ENCODE measurements at regions not wholly inside any gene's neighbourhood (a gene's known extent, or its start where the extent isn't known, plus 50 kb on each side); places are given as distances from the start of the nearest gene placed in this dataset.
"Not testable (repeated sequence)": the region's sequence is repeated elsewhere in the genome, so short reads cannot be mapped to it uniquely, and the experiment has no call there.

GRCh38 chr4:77220828-77221613 is 64.0 kb downstream of the CCNG2 start:
- peaks cover 4% of the 10 kb centered on the region for H3K27me3 Mint-ChIP-seq
- H3K9me3 Mint-ChIP-seq, result no peaks in the 10 kb centered on the region
- H3K4me1 Mint-ChIP-seq, result no peaks in the 10 kb centered on the region
- ATAC-seq (replicated peaks), result no peak
- H3K36me3 Mint-ChIP-seq (ENCODE audit: low read depth), result no peaks in the 10 kb centered on the region
- H3K27ac Mint-ChIP-seq, result no peak overlapping the region
- H3K4me3 Mint-ChIP-seq, result no peak overlapping the region

- no peaks in the 10 kb centered on the region for H3K36me3 Mint-ChIP-seq (ENCODE audit: low read depth)
- H3K27me3 Mint-ChIP-seq, result peaks cover 4% of the 10 kb centered on the region
- H3K27ac Mint-ChIP-seq, result no peak overlapping the region
- no peaks in the 10 kb centered on the region for H3K9me3 Mint-ChIP-seq
- ATAC-seq (replicated peaks), result no peak
- no peak overlapping the region for H3K4me3 Mint-ChIP-seq
- H3K4me1 Mint-ChIP-seq, result no peaks in the 10 kb centered on the region
Observed at GRCh38 chr4:77225022-77225421, 68.0 kb downstream of the CCNG2 start.

GRCh38 chr4:77226939-77227705 is 70.1 kb downstream of the CCNG2 start:
- no peaks in the 10 kb centered on the region for H3K4me1 Mint-ChIP-seq
- ATAC-seq (replicated peaks), result no peak
- no peaks in the 10 kb centered on the region for H3K9me3 Mint-ChIP-seq
- H3K27ac Mint-ChIP-seq, result no peak overlapping the region
- no peaks in the 10 kb centered on the region for H3K27me3 Mint-ChIP-seq
- H3K4me3 Mint-ChIP-seq, result no peak overlapping the region
- no peaks in the 10 kb centered on the region for H3K36me3 Mint-ChIP-seq (ENCODE audit: low read depth)

GRCh38 chr4:77229433-77229832 is 72.4 kb downstream of the CCNG2 start:
- ATAC-seq (replicated peaks), result no peak
- no peaks in the 10 kb centered on the region for H3K36me3 Mint-ChIP-seq (ENCODE audit: low read depth)
- H3K27me3 Mint-ChIP-seq, result peaks cover 4% of the 10 kb centered on the region
- H3K27ac Mint-ChIP-seq, result no peak overlapping the region
- no peaks in the 10 kb centered on the region for H3K9me3 Mint-ChIP-seq
- no peak overlapping the region for H3K4me3 Mint-ChIP-seq
- H3K4me1 Mint-ChIP-seq, result no peaks in the 10 kb centered on the region

- Mint-ChIP-seq H3K4me3 (no peak overlapping the region), H3K27ac (no peak overlapping the region), H3K27me3 (peaks cover 12% of the 10 kb centered on the region), H3K4me1 (no peaks in the 10 kb centered on the region), H3K36me3 (ENCODE audit: low read depth) (no peaks in the 10 kb centered on the region), H3K9me3 (no peaks in the 10 kb centered on the region)
- ATAC-seq (replicated peaks), result peak; percentile 28
Observed at GRCh38 chr4:77232653-77233052, 75.6 kb downstream of the CCNG2 start.

- H3K9me3 Mint-ChIP-seq, result no peaks in the 10 kb centered on the region
- H3K27me3 Mint-ChIP-seq, result peaks cover 13% of the 10 kb centered on the region
- no peak overlapping the region for H3K4me3 Mint-ChIP-seq
- no peaks in the 10 kb centered on the region for H3K36me3 Mint-ChIP-seq (ENCODE audit: low read depth)
- H3K4me1 Mint-ChIP-seq, result no peaks in the 10 kb centered on the region
- ATAC-seq (replicated peaks), result no peak
- no peak overlapping the region for H3K27ac Mint-ChIP-seq
Observed at GRCh38 chr4:77235289-77235854, 78.4 kb downstream of the CCNG2 start.

- H3K4me3 Mint-ChIP-seq, result no peak overlapping the region
- ATAC-seq (replicated peaks), result no peak
- no peaks in the 10 kb centered on the region for H3K36me3 Mint-ChIP-seq (ENCODE audit: low read depth)
- no peak overlapping the region for H3K27ac Mint-ChIP-seq
- H3K9me3 Mint-ChIP-seq, result no peaks in the 10 kb centered on the region
- no peaks in the 10 kb centered on the region for H3K4me1 Mint-ChIP-seq
- H3K27me3 Mint-ChIP-seq, result peaks cover 15% of the 10 kb centered on the region
Observed at GRCh38 chr4:77236806-77237205, 79.8 kb downstream of the CCNG2 start.

GRCh38 chr4:77240469-77241066 is 83.6 kb downstream of the CCNG2 start:
- Mint-ChIP-seq H3K9me3 (no peaks in the 10 kb centered on the region), H3K27me3 (peaks cover 6% of the 10 kb centered on the region), H3K4me3 (no peak overlapping the region), H3K36me3 (ENCODE audit: low read depth) (no peaks in the 10 kb centered on the region), H3K4me1 (no peaks in the 10 kb centered on the region), H3K27ac (no peak overlapping the region)
- ATAC-seq (replicated peaks), result peak; percentile 54

- Mint-ChIP-seq H3K27ac (no peak overlapping the region), H3K4me3 (no peak overlapping the region), H3K9me3 (no peaks in the 10 kb centered on the region), H3K36me3 (ENCODE audit: low read depth) (no peaks in the 10 kb centered on the region), H3K4me1 (no peaks in the 10 kb centered on the region), H3K27me3 (peaks cover 3% of the 10 kb centered on the region)
- ATAC-seq (replicated peaks), result no peak
Observed at GRCh38 chr4:77248805-77249204, 91.8 kb downstream of the CCNG2 start.

- H3K4me3 Mint-ChIP-seq, result no peak overlapping the region
- no peaks in the 10 kb centered on the region for H3K4me1 Mint-ChIP-seq
- peaks cover 10% of the 10 kb centered on the region for H3K27me3 Mint-ChIP-seq
Observed at GRCh38 chr4:77251751-77252150, 94.7 kb downstream of the CCNG2 start.

GRCh38 chr4:77263247-77263646 is 106.2 kb downstream of the CCNG2 start:
- Mint-ChIP-seq H3K4me1 (no peaks in the 10 kb centered on the region), H3K27me3 (peaks cover under 1% of the 10 kb centered on the region), H3K9me3 (peaks cover 4% of the 10 kb centered on the region), H3K36me3 (ENCODE audit: low read depth) (no peaks in the 10 kb centered on the region), H3K4me3 (no peak overlapping the region), H3K27ac (no peak overlapping the region)
- ATAC-seq (replicated peaks), result no peak

More at GRCh38 chr4:77251751-77252150, 94.7 kb downstream of the CCNG2 start:
- Mint-ChIP-seq H3K27ac (no peak overlapping the region), H3K36me3 (ENCODE audit: low read depth) (no peaks in the 10 kb centered on the region), H3K9me3 (no peaks in the 10 kb centered on the region)
- no peak for ATAC-seq (replicated peaks)

GRCh38 chr4:77263976-77264375 is 107.0 kb downstream of the CCNG2 start:
- not testable (repeated sequence) for H3K4me3 Mint-ChIP-seq; H3K4me1 Mint-ChIP-seq; H3K9me3 Mint-ChIP-seq; H3K36me3 Mint-ChIP-seq (ENCODE audit: low read depth); H3K27ac Mint-ChIP-seq; ATAC-seq (replicated peaks); H3K27me3 Mint-ChIP-seq

GRCh38 chr4:77264826-77265225 is 107.8 kb downstream of the CCNG2 start:
- Mint-ChIP-seq H3K4me1 (no peaks in the 10 kb centered on the region), H3K27me3 (peaks cover 8% of the 10 kb centered on the region), H3K27ac (no peak overlapping the region), H3K36me3 (ENCODE audit: low read depth) (no peaks in the 10 kb centered on the region), H3K4me3 (no peak overlapping the region), H3K9me3 (peaks cover 4% of the 10 kb centered on the region)
- ATAC-seq (replicated peaks), result no peak

GRCh38 chr4:77268108-77268507 is 111.1 kb downstream of the CCNG2 start:
- peaks cover 3% of the 10 kb centered on the region for H3K9me3 Mint-ChIP-seq
- no peak overlapping the region for H3K4me3 Mint-ChIP-seq
- H3K27ac Mint-ChIP-seq, result no peak overlapping the region
- H3K36me3 Mint-ChIP-seq (ENCODE audit: low read depth), result no peaks in the 10 kb centered on the region
- peaks cover 13% of the 10 kb centered on the region for H3K27me3 Mint-ChIP-seq
- no peaks in the 10 kb centered on the region for H3K4me1 Mint-ChIP-seq
- no peak for ATAC-seq (replicated peaks)

All from activated T-helper 17 cell treated with anti-CD3 and anti-CD28 coated beads, Interleukin-2, amount 50 U/mL, for 72 hours (primary cell).